Activated naive CD8-positive, alpha-beta T cell (primary cell): ENCODE measurements at regions not wholly inside any gene's neighbourhood (a gene's known extent, or its start where the extent isn't known, plus 50 kb on each side); places are given as distances from the start of the nearest gene placed in this dataset.

ENCODE experiments used
- H3K27ac Mint-ChIP-seq: one replicate; pipeline ENCODE4 v1.8.0; 2021; ENCODE audit warnings: mixed read lengths
- H3K27me3 Mint-ChIP-seq: one replicate; pipeline ENCODE4 v1.8.0; 2021; ENCODE audit warnings: mixed read lengths
- H3K36me3 Mint-ChIP-seq: one replicate; pipeline ENCODE4 v1.8.0; 2021; ENCODE audit warnings: mixed read lengths
- H3K4me1 Mint-ChIP-seq: one replicate; pipeline ENCODE4 v1.8.0; 2021; ENCODE audit warnings: low read depth, mixed read lengths
- H3K4me3 Mint-ChIP-seq: one replicate; pipeline ENCODE4 v1.8.0; 2021; ENCODE audit warnings: mild to moderate bottlenecking, mixed read lengths
- H3K9me3 Mint-ChIP-seq: one replicate; pipeline ENCODE4 v1.8.0; 2021; ENCODE audit warnings: low read depth, mixed read lengths

DNA sequence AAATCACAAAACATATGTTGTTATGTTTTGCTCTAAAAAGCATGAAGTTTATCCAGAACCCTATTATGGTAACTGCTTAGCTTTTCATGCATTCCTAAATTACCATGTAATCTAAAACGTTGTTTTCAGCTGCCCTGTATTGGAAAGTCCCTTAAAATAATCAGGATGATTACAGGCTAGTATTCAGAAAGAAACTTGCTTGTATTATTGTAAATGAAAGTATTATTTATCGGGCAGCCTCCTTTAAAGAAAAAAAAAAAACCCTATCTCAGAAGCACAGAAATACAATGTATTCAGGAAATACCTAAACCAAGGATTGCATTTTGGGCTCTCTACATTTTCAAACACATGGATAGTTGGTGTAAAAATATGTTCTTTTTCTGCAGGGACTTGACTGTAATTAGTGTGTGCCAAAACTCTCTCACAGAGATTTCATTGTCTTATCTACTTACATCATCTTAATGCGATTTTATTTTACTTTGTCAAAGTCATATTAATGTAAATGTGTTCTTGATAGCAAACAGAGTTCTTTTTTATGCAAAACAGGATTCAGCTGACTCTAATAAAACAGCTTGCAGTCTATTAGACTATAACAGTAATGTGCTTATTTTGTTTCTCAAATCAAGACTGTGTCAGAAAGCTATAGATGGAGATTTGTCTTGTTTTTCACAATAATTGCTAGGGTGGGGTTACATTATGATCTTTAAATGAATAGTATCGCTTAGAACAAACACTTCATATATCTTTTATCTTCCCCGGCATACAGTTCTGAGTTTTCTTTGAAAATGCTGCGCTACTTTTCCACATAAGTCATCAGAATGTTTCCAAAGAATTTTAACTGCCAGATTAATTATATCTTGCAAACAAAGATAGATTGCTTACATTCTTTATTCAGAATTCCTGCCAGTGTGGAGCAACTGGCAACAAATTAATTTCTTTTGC, 65.3 kb upstream of the ARID5B start:
- Mint-ChIP-seq H3K4me1 (peaks cover 17% of the 10 kb centered on the region), H3K27me3 (no peaks in the 10 kb centered on the region), H3K27ac (no peak overlapping the region), H3K4me3 (no peak overlapping the region), H3K36me3 (no peaks in the 10 kb centered on the region), H3K9me3 (no peaks in the 10 kb centered on the region)

DNA sequence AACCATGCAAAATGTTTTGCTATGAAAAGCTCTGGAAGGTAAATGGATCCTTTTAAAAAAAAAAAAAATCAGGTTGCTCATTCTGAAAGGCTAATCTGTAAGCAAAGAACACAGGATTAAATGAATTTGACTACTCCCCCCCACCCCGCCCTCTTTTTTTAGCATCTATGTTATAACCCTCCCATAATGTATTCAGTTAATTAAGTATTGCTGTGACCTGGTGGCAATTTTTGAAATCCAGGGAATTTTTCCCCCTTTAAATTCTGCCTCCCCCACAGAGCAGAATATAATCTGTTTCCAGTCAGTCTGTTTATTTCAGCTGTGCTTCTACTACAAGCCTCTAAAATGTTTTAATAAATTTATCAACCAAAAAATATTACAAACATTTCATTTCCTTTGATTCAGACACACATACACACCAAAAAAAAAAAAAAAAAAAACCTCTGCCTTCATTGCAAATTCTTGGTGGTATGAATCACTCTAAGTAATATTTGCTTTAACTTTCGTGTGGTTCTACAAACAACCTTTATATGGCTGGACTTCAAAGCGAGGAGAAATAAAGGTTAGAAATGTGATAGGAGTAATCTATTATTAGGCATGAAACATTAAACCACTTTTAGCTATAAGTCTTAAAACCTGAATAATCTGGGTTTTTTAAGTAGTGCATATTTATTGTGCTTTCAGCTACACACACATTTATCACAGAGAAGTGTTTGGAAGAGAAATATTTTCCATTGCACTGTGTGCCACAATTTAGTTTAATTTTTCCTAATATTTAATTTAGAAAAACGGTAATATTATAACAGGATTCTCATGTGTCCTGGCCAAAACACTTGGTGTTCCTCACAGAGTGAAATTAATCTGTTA, 64.4 kb upstream of the ARID5B start:
- H3K36me3 Mint-ChIP-seq = no peaks in the 10 kb centered on the region
- peaks cover 17% of the 10 kb centered on the region for H3K4me1 Mint-ChIP-seq
- H3K4me3 Mint-ChIP-seq = peak overlapping the region; percentile 20
- no peaks in the 10 kb centered on the region for H3K9me3 Mint-ChIP-seq
- H3K27ac Mint-ChIP-seq = no peak overlapping the region
- H3K27me3 Mint-ChIP-seq = no peaks in the 10 kb centered on the region

DNA sequence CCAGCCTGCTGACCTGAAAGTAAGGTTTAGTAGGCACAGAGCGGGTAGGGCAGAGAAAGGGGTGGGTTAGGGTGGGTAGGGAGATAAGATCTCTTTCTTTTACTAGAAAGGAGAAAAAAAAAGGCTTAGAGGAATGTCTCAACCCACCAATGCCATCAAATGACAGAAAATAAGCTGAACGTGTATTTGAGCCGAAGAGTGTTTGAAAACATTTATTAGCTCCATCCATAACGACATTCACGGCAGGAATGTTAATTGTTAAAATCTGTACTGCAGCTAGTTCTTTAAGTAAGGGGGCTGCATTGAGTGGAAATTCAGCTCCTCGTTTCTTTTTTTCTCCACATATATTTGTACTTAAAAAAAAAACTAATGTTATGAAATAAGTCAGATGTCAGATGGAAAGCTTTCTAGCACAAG, 63.7 kb upstream of the ARID5B start:
- Mint-ChIP-seq H3K27ac (no peak overlapping the region), H3K4me3 (no peak overlapping the region), H3K36me3 (no peaks in the 10 kb centered on the region)

DNA sequence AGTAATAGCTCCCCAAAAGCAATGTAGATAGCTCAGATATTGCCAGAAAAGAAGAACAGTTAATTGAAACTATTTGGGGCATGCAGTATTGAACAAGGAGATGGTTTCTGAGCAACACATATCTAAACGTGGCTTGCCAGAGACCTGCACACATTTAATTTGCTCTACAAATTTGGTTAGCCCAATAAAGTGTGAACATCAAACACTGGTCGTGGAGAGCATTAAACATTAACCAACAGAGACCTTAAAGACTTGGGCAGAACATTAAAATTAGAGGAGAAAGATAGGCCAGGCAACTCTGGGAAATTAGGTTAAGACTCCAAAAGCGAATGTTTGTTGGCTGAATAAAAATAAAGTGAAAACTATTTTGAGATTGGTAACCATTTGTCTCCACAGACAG, 61.6 kb upstream of the ARID5B start:
- Mint-ChIP-seq H3K36me3 (no peaks in the 10 kb centered on the region), H3K4me3 (no peak overlapping the region), H3K9me3 (no peaks in the 10 kb centered on the region), H3K4me1 (peaks cover 20% of the 10 kb centered on the region), H3K27ac (no peak overlapping the region), H3K27me3 (no peaks in the 10 kb centered on the region)

More for the DNA sequence above, 63.7 kb upstream of the ARID5B start:
- peaks cover 17% of the 10 kb centered on the region for H3K4me1 Mint-ChIP-seq
- no peaks in the 10 kb centered on the region for H3K27me3 Mint-ChIP-seq
- no peaks in the 10 kb centered on the region for H3K9me3 Mint-ChIP-seq

DNA sequence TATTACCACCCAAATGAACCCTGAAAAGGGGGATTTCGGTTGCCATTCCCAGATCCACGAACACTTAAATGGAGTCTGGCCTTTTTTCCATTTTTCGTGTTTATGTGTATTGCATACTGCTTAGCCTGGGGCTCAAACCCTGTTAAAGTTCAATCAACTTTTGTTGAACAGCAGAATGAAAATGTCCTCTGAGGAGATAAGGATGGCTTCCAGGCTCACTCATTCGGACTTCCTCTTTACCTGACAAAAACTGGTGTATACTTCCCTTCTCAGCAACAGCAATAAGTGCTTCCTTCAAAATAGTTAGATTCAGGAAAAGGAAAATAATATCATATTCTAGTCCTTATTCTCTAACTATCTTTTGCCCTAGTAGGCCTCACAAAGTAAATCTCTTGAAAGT, 61.1 kb upstream of the ARID5B start:
- H3K27me3 Mint-ChIP-seq = no peaks in the 10 kb centered on the region
- no peak overlapping the region for H3K27ac Mint-ChIP-seq
- peaks cover 18% of the 10 kb centered on the region for H3K4me1 Mint-ChIP-seq
- H3K36me3 Mint-ChIP-seq = no peaks in the 10 kb centered on the region
- H3K4me3 Mint-ChIP-seq = no peak overlapping the region
- H3K9me3 Mint-ChIP-seq = no peaks in the 10 kb centered on the region

- Mint-ChIP-seq H3K27me3 (no peaks in the 10 kb centered on the region), H3K4me1 (peaks cover 11% of the 10 kb centered on the region), H3K36me3 (no peaks in the 10 kb centered on the region), H3K27ac (peak overlapping the region; percentile 16), H3K4me3 (no peak overlapping the region), H3K9me3 (no peaks in the 10 kb centered on the region)
These were observed 60.1 kb upstream of the ARID5B start for GRCh38 chr10:61841338-61841875.

DNA sequence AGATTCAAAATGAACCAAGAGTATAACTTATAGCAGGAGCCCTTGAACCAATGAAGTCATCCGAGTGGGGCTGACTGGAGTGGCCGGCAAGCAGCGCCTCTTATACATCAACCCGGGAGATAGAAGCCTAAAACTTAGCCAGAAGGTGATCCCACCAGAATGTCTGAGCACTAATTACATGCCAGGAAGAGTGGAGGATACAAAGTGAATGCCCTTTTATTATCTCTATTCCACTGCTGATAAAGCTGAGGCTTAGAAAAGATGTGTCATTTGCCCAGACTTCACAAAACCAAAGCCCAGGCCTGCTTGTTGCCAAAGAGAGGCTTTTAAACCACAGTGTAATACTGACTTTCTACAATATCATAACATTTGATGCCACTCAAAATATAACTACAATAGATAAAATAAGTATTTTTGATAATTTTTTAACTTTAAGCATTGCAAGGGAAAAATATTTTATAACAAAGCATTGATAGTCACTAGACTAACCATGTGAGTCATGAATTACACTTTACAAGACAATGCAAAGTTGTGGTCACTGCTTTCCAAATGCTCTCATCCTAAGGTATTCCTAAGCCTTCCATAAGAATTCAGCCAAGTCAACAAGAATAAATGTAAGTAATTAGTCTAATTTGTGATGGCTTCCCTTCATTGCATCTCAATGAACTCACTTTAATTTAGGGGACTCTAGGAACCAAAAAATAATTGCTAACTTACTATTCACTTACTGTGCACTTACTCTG, 58.6 kb upstream of the ARID5B start:
- no peaks in the 10 kb centered on the region for H3K36me3 Mint-ChIP-seq
- no peaks in the 10 kb centered on the region for H3K27me3 Mint-ChIP-seq
- no peak overlapping the region for H3K27ac Mint-ChIP-seq
- no peak overlapping the region for H3K4me3 Mint-ChIP-seq
- peaks cover 5% of the 10 kb centered on the region for H3K4me1 Mint-ChIP-seq
- H3K9me3 Mint-ChIP-seq = no peaks in the 10 kb centered on the region

DNA sequence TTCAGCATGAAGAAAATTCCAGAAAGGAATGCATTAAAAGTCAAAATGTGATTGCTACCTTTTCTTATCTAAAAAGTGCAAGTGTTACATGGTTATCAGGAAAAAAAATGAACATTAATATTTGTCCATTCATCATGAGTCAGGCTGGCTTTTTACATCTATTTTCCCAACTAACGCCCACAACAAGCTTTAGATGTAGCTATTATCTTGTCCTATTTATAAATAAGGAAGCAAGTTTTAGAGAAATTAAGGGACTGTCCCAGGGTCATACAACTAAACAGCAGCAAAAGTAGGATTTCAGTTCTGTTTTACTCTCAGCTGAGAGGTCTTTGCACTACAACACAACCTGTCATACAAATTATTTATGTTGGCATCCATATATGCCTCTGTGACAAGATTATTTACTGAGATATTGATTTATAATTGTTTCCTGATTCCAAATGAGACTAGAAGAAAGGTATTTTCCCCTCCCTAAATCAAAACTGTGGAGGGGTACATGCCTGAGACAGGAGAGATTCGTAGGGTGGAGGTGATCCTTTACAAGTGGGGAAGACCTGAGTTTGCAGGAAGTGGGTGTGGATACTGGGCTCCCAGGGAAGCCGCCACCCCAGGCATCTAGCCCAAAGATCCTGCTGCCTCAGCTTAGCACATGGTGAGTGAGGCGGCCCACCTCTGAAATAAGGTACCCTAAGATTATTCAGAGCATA, 57.2 kb upstream of the ARID5B start:
- Mint-ChIP-seq H3K27ac (no peak overlapping the region), H3K4me1 (peaks cover 4% of the 10 kb centered on the region), H3K27me3 (no peaks in the 10 kb centered on the region), H3K4me3 (no peak overlapping the region), H3K36me3 (no peaks in the 10 kb centered on the region), H3K9me3 (no peaks in the 10 kb centered on the region)

DNA sequence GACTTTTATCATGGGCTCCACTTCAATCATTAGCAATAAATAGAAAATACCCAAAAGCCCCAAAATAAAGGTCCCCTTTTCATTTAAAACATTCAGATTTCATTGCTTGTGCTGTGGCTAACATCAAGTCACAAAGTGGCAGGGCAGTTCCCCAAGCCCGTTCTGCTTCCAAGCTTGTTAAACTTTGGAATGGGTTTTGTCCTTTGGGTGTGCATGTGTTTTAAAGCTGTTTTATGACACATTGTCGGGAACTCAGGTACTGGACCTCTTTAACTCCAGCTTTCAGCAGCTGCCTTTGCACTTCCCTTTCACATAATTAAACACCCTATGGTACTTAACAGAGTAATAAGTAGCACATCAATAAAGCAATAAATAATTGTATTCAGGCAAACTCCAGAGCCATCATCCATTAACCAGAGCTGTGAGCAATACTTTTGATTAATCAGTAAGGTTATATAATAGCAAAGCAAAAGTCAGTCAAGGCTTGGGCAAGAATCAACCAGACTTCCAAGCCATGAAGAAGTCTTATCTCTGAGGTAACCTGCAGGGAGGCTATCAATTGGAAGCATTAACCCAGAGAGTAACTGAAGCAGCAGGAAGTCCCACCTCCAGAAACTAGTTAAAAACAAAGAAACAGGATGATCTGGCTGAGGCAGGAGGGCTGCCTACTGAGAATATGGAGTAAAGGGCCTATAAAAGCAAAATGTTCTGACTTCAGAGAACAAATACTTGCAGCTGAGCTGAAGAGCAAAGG, 56.1 kb upstream of the ARID5B start:
- Mint-ChIP-seq H3K27me3 (no peaks in the 10 kb centered on the region), H3K9me3 (no peaks in the 10 kb centered on the region), H3K36me3 (no peaks in the 10 kb centered on the region), H3K4me1 (peaks cover 4% of the 10 kb centered on the region), H3K4me3 (no peak overlapping the region), H3K27ac (no peak overlapping the region)

DNA sequence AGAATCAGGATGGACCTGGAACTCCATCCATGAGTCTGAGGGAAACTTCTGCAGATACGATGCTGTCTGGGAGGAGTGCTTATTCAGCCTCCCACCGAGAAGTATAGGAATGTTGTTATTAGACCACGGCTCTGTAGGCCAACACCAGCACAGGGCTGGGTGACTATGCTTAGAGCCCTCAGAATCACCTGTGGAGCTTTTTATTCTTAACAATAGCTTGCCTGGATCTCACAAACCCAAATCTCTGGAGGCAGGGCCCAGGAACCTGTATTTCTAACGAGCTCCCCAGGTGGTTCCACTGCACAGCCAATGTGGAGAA, 55.6 kb upstream of the ARID5B start:
- no peaks in the 10 kb centered on the region for H3K27me3 Mint-ChIP-seq
- H3K4me3 Mint-ChIP-seq = no peak overlapping the region
- no peaks in the 10 kb centered on the region for H3K36me3 Mint-ChIP-seq
- no peaks in the 10 kb centered on the region for H3K9me3 Mint-ChIP-seq
- peaks cover 4% of the 10 kb centered on the region for H3K4me1 Mint-ChIP-seq
- no peak overlapping the region for H3K27ac Mint-ChIP-seq

- H3K27ac Mint-ChIP-seq = no peak overlapping the region
- no peaks in the 10 kb centered on the region for H3K36me3 Mint-ChIP-seq
- H3K9me3 Mint-ChIP-seq = no peaks in the 10 kb centered on the region
- H3K4me1 Mint-ChIP-seq = peaks cover 4% of the 10 kb centered on the region
- no peak overlapping the region for H3K4me3 Mint-ChIP-seq
- no peaks in the 10 kb centered on the region for H3K27me3 Mint-ChIP-seq
These were observed 55.0 kb upstream of the ARID5B start for GRCh38 chr10:61846370-61847031.

DNA sequence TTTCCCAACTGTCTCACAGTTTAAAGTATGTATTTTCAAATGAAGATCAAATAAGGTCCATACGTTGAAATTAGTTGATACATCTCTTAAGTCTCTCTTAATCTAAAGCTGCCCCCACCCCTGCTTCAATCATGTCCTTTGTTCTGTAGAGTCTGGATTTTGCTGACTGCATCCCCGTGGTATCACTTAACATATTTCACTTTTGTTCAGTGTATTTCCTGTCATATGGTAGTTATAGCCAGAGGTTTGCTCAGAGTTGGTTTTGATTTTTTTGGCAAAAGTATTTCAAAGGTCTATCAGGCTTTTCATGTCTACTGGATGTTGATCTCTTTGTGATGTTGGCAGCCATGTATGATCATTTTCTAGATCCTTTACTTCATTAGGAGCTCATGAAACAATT, 54.4 kb upstream of the ARID5B start:
- H3K27ac Mint-ChIP-seq = no peak overlapping the region
- H3K36me3 Mint-ChIP-seq = no peaks in the 10 kb centered on the region
- H3K4me1 Mint-ChIP-seq = peaks cover 4% of the 10 kb centered on the region
- no peak overlapping the region for H3K4me3 Mint-ChIP-seq
- H3K27me3 Mint-ChIP-seq = no peaks in the 10 kb centered on the region
- H3K9me3 Mint-ChIP-seq = no peaks in the 10 kb centered on the region

DNA sequence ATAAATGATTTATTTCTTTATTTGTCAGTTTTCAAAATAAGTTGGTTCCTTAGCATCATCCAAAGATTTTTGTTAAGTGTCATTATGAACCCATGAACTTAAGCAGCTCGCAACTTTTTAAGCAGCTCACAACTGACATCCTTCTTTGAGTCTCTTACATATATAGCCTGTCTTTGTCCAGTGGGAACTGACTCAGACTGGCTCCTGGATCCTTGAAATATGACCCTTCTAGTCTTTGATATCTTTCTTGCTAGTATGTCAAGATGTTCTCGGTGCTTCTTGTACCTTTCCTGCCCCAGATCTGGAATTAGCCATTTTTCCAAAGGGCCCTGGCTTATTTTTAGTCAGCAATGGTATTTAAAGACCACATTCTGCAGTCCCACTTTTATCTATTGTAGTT, 53.9 kb upstream of the ARID5B start:
- peaks cover 4% of the 10 kb centered on the region for H3K4me1 Mint-ChIP-seq
- no peak overlapping the region for H3K27ac Mint-ChIP-seq

More for the DNA sequence above, 53.9 kb upstream of the ARID5B start:
- H3K9me3 Mint-ChIP-seq = no peaks in the 10 kb centered on the region
- H3K36me3 Mint-ChIP-seq = no peaks in the 10 kb centered on the region
- no peaks in the 10 kb centered on the region for H3K27me3 Mint-ChIP-seq
- no peak overlapping the region for H3K4me3 Mint-ChIP-seq
